Raji (cell line): ENCODE measurements at regions not wholly inside any gene's neighbourhood (a gene's known extent, or its start where the extent isn't known, plus 50 kb on each side); places are given as distances from the start of the nearest gene placed in this dataset.

Experiments
- POLR2A ChIP-seq: IDR thresholded peaks from 2 replicates; pipeline ENCODE4 v1.6.1; 2011; ENCODE audit warnings: low read depth, low read length, control low read depth; ENCODE audit not compliant: insufficient read depth

- no peak for TF ChIP-seq POLR2A
These were observed 726.4 kb downstream of the BRD1 start for GRCh38 chr22:49101225-49101624.

DNA sequence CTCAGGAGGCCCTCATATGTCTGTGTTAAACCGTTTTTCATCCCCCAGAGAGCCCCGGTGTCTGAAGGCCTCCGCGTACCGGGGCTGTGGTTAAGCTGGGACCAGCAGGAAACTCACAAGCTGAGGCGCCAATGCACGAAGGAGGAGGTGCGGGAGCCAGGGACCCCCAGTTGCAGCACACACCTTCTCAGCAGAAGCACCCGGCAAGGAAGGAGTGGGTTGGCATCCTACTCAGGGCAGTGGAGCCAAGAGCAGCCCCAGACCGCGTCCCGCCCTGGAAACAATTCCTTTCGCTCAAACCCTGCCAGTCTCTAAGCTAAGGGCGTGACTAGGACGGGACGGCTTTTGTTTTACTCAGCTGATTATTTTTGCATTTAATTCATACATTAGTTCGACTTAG, 726.9 kb downstream of the BRD1 start:
- no peak for TF ChIP-seq POLR2A

GRCh38 chr22:49100316-49100715, 727.4 kb downstream of the BRD1 start:
- no peak for TF ChIP-seq POLR2A

DNA sequence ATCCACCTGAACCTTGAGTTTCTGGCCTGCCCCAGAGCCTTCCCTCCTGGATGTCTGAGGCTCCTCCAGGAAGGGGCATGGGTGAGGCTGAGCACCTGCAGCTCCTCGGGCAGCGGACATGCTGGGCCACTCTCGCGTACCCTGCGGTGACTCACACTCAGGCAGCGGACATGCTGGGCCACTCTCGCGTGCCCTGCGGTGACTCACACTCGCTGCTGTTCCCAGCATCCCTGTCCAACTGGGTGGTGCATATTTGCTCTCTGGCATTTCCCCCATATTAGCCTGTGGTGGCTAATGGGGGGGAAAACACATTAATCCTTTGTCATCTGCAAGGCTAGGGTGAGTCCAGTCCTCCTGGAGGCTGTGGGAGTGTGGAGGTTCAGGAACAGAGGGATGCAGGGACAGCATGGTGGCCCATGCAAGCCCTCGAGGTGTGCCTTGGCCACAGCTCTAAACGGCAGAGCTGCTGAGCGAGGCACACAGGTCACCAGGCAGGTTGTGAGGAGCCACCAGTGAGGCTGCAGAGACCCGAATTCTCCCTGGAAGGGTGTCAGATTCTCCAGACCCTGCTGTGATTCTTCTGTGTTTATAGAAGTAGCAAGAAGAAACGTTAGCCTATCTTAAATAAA, 728.1 kb downstream of the BRD1 start:
- no peak for TF ChIP-seq POLR2A

- no peak for TF ChIP-seq POLR2A
These were observed 728.6 kb downstream of the BRD1 start for GRCh38 chr22:49099089-49099488.

GRCh38 chr22:49097966-49098365, 729.7 kb downstream of the BRD1 start:
- no peak for TF ChIP-seq POLR2A

DNA sequence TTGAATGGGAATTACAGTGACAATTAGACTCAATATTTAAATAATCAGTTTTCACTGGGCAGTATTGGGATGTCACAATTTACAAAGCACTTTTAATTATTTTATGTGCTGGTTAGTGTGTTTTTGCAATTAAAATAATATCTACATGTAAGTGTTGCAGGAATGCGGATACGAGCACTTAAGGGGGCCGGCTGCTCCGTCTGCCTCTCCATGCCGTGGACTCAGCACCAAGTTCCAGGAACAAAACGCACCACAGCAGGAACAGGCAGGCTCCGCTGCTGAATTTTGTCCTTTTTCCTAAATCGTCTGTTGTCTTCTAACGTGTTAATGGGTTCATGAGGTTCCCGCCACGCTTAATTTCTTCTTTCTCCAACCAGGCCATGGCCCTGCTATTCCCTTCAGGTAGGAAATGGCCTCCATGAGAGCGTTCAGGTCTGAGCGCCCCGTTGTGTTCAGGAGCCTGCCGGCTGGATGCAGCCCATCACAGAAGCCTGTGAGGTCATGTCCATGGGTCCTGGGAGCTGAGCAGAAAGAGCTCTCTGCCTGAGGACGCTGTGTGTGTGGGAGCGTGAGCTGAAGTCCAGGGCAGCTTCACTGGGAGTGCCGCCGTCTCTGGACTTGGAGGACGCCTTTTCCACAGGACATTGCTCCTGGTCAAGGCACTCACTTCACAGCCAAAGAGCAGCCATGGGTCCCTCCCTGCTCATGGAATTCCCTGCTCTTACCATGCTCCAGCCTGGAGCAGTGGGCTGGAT, 730.3 kb downstream of the BRD1 start:
- TF ChIP-seq POLR2A = no peak

DNA sequence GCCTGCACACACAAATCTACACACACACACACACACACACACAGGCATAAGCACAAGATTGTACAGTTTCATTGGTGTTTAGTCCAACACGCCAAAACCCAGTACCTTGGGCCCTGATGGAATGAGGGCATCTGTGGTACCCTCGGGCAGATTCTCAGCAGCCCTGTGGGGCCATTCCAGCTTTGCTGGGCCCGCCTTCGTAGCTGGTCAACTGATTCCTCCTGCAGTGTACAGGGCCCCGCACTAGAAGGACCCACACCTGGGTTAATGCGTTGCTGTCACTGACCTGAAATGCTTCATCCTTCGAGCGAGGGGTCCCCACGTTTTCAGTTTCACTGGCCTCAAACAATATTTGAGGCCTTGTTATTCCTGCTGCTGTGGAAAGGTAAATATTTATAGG, 731.2 kb downstream of the BRD1 start:
- TF ChIP-seq POLR2A = no peak

GRCh38 chr22:49095366-49095765, 732.3 kb downstream of the BRD1 start:
- no peak for TF ChIP-seq POLR2A

GRCh38 chr22:49094858-49095257, 732.8 kb downstream of the BRD1 start:
- TF ChIP-seq POLR2A = no peak

DNA sequence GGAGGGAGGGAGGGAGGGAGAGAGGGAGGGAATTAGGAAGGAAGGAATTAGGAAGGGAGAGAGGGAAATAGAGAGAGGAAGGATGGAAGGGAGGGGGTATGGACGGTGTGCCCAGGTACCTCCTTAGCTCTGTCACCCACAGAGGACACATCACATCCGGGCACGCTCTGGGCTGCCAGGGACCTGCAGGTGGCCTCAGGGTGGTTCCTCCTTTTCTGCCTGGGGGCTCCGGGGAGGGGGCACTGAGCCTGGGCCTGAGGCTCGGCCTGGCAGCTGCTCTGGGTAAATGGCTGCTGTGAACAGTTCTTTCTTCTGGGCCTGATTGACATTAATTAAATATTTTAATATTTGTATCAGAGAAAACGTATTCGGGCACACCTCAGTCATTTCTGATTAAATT, 733.5 kb downstream of the BRD1 start:
- no peak for TF ChIP-seq POLR2A

- TF ChIP-seq POLR2A = no peak
These were observed 734.3 kb downstream of the BRD1 start for GRCh38 chr22:49093192-49093880.

DNA sequence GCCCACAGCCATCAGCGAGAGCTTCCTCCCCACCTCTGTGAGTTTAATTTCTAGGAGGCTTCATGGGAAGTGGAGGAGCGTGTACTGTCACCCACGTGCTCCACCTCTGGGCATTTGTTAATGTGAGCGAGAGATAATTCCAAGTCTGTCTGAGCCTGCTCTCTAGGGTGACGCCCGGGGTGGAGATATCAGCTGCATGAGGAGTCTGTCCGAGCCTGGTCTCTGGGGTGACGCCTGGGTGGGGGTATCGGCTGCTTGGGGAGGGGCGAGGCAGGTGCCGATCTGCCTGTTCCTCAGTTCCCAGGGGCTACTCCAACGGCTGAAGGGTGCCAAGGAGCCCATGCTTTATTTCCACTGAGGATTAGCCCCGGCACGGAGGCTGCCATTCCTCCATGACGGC, 735.0 kb downstream of the BRD1 start:
- TF ChIP-seq POLR2A = no peak

DNA sequence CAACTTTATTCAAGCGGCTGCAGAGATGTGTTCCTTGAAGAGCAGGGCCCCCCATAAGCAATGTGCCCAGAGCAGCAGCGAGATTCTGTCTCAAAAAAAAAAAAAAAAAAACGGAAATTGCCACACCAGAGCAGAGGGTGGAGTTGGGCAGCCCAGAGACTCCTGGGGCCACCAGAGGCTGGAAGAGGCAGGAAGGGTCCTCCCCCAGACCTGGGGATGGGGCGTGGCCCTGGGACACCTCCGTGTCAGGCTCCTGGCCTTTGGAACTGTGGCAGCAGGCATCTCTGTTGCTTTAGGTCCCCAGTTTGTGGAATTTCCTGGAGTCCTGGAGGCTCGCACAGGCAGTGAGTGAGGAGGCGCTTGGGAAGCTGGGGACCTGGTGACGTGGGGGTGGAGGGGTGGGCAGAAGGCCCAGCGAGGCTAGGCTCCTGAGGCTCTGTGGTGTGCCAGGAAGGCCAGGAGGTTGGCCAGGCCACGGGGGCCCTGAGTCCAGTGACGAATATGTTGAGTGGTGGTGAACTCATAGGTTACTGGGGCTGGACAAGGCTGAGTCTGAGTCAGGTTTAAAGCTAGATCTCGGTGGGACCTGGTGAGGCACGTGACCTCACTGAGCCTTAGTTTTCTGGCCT, 735.6 kb downstream of the BRD1 start:
- TF ChIP-seq POLR2A = no peak

DNA sequence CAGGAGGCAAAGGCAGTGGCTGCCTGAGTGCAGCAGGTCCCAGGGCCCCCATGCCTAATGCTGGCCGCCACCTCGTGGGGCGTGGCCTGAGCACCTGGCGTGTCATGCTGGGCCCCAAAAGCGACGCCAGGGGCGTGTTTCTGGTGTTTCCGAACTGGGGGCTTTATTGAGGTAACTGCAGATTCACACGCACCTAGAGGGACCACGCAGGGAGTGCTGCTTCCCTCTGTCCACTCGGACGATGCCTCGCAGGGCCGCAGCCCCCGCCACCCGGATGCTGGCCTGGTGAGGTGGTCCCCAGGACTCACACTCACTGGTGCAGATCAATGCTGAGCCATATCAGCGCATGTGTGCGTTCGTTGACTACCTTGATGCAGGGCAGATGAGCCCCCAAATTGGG, 736.2 kb downstream of the BRD1 start:
- no peak for TF ChIP-seq POLR2A

GRCh38 chr22:49090853-49091135, 736.9 kb downstream of the BRD1 start:
- TF ChIP-seq POLR2A = no peak
